HTR-8/SVneo (cell line): ENCODE measurements at regions not wholly inside any gene's neighbourhood (a gene's known extent, or its start where the extent isn't known, plus 50 kb on each side); places are given as distances from the start of the nearest gene placed in this dataset.

Source experiments
- DNase-seq: peaks from one replicate; pipeline ENCODE4 v3.0.0; 2011; ENCODE audit warnings: low spot score, mixed read lengths; ENCODE audit not compliant: insufficient read length
- FAIRE-seq: peaks from 2 replicates; lab custom pipeline; 2011; peaks lifted over from hg19 to GRCh38; lab: Jason Lieb, UNC

- FAIRE-seq, result no peak
- DNase-seq, result no peak
Observed at GRCh38 chr3:135310317-135310716, 515.3 kb downstream of the EPHB1 start.

GRCh38 chr3:135311699-135312098, 516.6 kb downstream of the EPHB1 start:
- DNase-seq (no peak), FAIRE-seq (no peak)

- FAIRE-seq (no peak), DNase-seq (no peak)
Observed at GRCh38 chr3:135314237-135314636, 519.2 kb downstream of the EPHB1 start.

GRCh38 chr3:135324301-135324700, 529.2 kb downstream of the EPHB1 start:
- DNase-seq, result no peak
- no peak for FAIRE-seq

GRCh38 chr3:135325096-135325495, 530.0 kb downstream of the EPHB1 start:
- FAIRE-seq (no peak), DNase-seq (no peak)

- FAIRE-seq (no peak), DNase-seq (no peak)
Observed at GRCh38 chr3:135325726-135326235, 530.7 kb downstream of the EPHB1 start.

GRCh38 chr3:135326851-135327250, 531.8 kb downstream of the EPHB1 start:
- DNase-seq (no peak), FAIRE-seq (no peak)

- FAIRE-seq, result no peak
Observed at GRCh38 chr3:135328036-135328435, 533.0 kb downstream of the EPHB1 start.

GRCh38 chr3:135329479-135329878, 534.4 kb downstream of the EPHB1 start:
- DNase-seq, result no peak
- FAIRE-seq, result no peak

More at GRCh38 chr3:135328036-135328435, 533.0 kb downstream of the EPHB1 start:
- no peak for DNase-seq

GRCh38 chr3:135337192-135337591, 542.1 kb downstream of the EPHB1 start:
- DNase-seq, result no peak
- FAIRE-seq, result no peak

- no peak for FAIRE-seq
Observed at GRCh38 chr3:135348690-135349089, 553.6 kb downstream of the EPHB1 start.

GRCh38 chr3:135349254-135349948, 554.3 kb downstream of the EPHB1 start:
- no peak for FAIRE-seq

More at GRCh38 chr3:135348690-135349089, 553.6 kb downstream of the EPHB1 start:
- no peak for DNase-seq

GRCh38 chr3:135352213-135352612, 557.2 kb downstream of the EPHB1 start:
- FAIRE-seq, result no peak
- DNase-seq, result no peak

More at GRCh38 chr3:135349254-135349948, 554.3 kb downstream of the EPHB1 start:
- no peak for DNase-seq

- FAIRE-seq, result no peak
- no peak for DNase-seq
Observed at GRCh38 chr3:135362889-135363288, 567.8 kb downstream of the EPHB1 start.

GRCh38 chr3:135364676-135365075, 569.6 kb downstream of the EPHB1 start:
- FAIRE-seq, result no peak
- no peak for DNase-seq

- DNase-seq (no peak), FAIRE-seq (no peak)
Observed at GRCh38 chr3:135366816-135367215, 571.8 kb downstream of the EPHB1 start.

GRCh38 chr3:135368316-135368715, 573.3 kb downstream of the EPHB1 start:
- FAIRE-seq (no peak), DNase-seq (no peak)

GRCh38 chr3:135368781-135369180, 573.7 kb downstream of the EPHB1 start:
- FAIRE-seq, result no peak
- DNase-seq, result no peak

- no peak for DNase-seq
- no peak for FAIRE-seq
Observed at GRCh38 chr3:135374571-135374970, 579.5 kb downstream of the EPHB1 start.

GRCh38 chr3:135382188-135382587, 583.3 kb upstream of the PPP2R3A start:
- no peak for DNase-seq
- no peak for FAIRE-seq

- FAIRE-seq (no peak), DNase-seq (no peak)
Observed at GRCh38 chr3:135382621-135383020, 582.9 kb upstream of the PPP2R3A start.

- no peak for DNase-seq
- FAIRE-seq, result no peak
Observed at GRCh38 chr3:135383301-135383700, 582.2 kb upstream of the PPP2R3A start.
